Upper lobe of left lung (tissue), 6 donors: ENCODE measurements at regions not wholly inside any gene's neighbourhood (a gene's known extent, or its start where the extent isn't known, plus 50 kb on each side); places are given as distances from the start of the nearest gene placed in this dataset.

ENCODE experiments used
- ATAC-seq, 2 donors: fragments of 200-7000 bp; cut with Tn5 transposase; one replicate each; pipeline ENCODE4 v1.9.1; 2022; ENCODE audit warnings: mild to moderate bottlenecking in 2 of 2, moderate library complexity in 2 of 2; ENCODE audit not compliant: low FRiP score in 2 of 2
- DNase-seq, 2 donors: peaks; one replicate each; pipeline ENCODE4 v3.0.0-alpha.2; 2019 to 2020
- H3K27ac ChIP-seq, 4 donors: fragments of 200-600 bp; sonication (generic); one replicate each; pipeline ENCODE4 v1.5.1; 2016 to 2019
- H3K27me3 ChIP-seq, 4 donors: fragments of 200-600 bp; sonication (generic); one replicate each; pipeline ENCODE4 v1.5.1; 2017 to 2019
- H3K36me3 ChIP-seq, 4 donors: fragments of 200-600 bp; sonication (generic); one replicate each; pipeline ENCODE4 v1.5.1; 2016 to 2019
- H3K4me1 ChIP-seq, 4 donors: fragments of 200-600 bp; sonication (generic); one replicate each; pipeline ENCODE4 v1.5.1; 2018 to 2019
- H3K4me3 ChIP-seq, 4 donors: fragments of 200-600 bp; sonication (generic); one replicate each; pipeline ENCODE4 v1.5.1; 2017 to 2019; ENCODE audit warnings: mild to moderate bottlenecking in 2 of 4, moderate library complexity in 1 of 4
- H3K9me3 ChIP-seq, 4 donors: fragments of 200-600 bp; sonication (generic); one replicate each; pipeline ENCODE4 v1.5.1; 2018 to 2019
- CTCF ChIP-seq, 6 experiments: fragments of 450-650 bp in 4 of 6; fragments of 200-600 bp in 2 of 6; sonication (generic) in 2 of 6; IDR thresholded peaks; one replicate each; pipeline ENCODE4 v1.5.1; 2016 to 2019; ENCODE audit warnings: antibody characterized with exemption in 6 of 6
- EP300 ChIP-seq, 4 donors: sonication (generic); formaldehyde crosslinking; IDR thresholded peaks; one replicate each; pipeline ENCODE4 v1.5.1; 2017; ENCODE audit warnings: antibody characterized with exemption in 4 of 4, control low read depth in 2 of 4
- POLR2A ChIP-seq, 4 donors: fragments of 450-650 bp; IDR thresholded peaks; one replicate each; pipeline ENCODE4 v1.5.1; 2016 to 2017; ENCODE audit warnings: antibody characterized with exemption in 4 of 4, mild to moderate bottlenecking in 2 of 4
- POLR2AphosphoS5 ChIP-seq, 2 donors: sonication (generic); formaldehyde crosslinking; IDR thresholded peaks; one replicate each; pipeline ENCODE4 v1.5.1; 2017; ENCODE audit warnings: antibody characterized with exemption in 2 of 2
- WGBS, 2 donors: methylation state at CpG; one replicate each; pipeline ENCODE4 v1.1.5; 2017 to 2018; 5-methylcytosine and 5-hydroxymethylcytosine counted together
- donor health status: DM: no; HTN: no; CAD: no; lungs with moderate emphysema.
- donor health status: DM: no; HTN: yes; CAD: no; lungs with severe emphysema.

- WGBS, 2 donors, result 43 to 46% methylated on average over 2 of the region's 2 CpGs
- Histone ChIP-seq H3K27me3 (no peaks in the 10 kb centered on the region), H3K4me3 (no peak overlapping the region), H3K27ac (no peak overlapping the region), H3K9me3 (no peaks in the 10 kb centered on the region), H3K36me3 (no peaks in the 10 kb centered on the region), H3K4me1 (no peaks in the 10 kb centered on the region)
- DNase-seq (no peak), ATAC-seq (no peak)
- no peak for TF ChIP-seq POLR2A (IDR thresholded peaks at IDR 0.05)
- no peak for TF ChIP-seq CTCF (IDR thresholded peaks at IDR 0.05)
- TF ChIP-seq EP300 (IDR thresholded peaks at IDR 0.05), result no peak
- TF ChIP-seq POLR2AphosphoS5 (IDR thresholded peaks at IDR 0.05), result no peak
These were observed 1763.3 kb upstream of the MIR17HG start for GRCh38 chr13:89584058-89584620.

GRCh38 chr13:89602655-89603054 is 1744.8 kb upstream of the MIR17HG start:
- H3K4me3 ChIP-seq, result no peak overlapping the region
- H3K4me1 ChIP-seq, result no peaks in the 10 kb centered on the region
- no peaks in the 10 kb centered on the region for H3K27me3 ChIP-seq
- DNase-seq (no peak), ATAC-seq (no peak)
- no peaks in the 10 kb centered on the region for H3K36me3 ChIP-seq
- no peak overlapping the region for H3K27ac ChIP-seq
- TF ChIP-seq POLR2A (IDR thresholded peaks at IDR 0.05) (no peak), CTCF (IDR thresholded peaks at IDR 0.05) (no peak), POLR2AphosphoS5 (IDR thresholded peaks at IDR 0.05) (no peak), EP300 (IDR thresholded peaks at IDR 0.05) (no peak)
- peaks cover 0 to 4% (median 0%) of the 10 kb centered on the region in 4 donors for H3K9me3 ChIP-seq
- WGBS, 2 donors, result 92% methylated on average over 3 of the region's 3 CpGs

- DNase-seq (no peak), ATAC-seq (no peak)
- WGBS, 2 donors, result 87 to 90% methylated on average over 1 of the region's 1 CpG
- TF ChIP-seq POLR2AphosphoS5 (IDR thresholded peaks at IDR 0.05) (no peak), CTCF (IDR thresholded peaks at IDR 0.05) (no peak), EP300 (IDR thresholded peaks at IDR 0.05) (no peak), POLR2A (IDR thresholded peaks at IDR 0.05) (no peak)
- Histone ChIP-seq H3K27me3 (no peaks in the 10 kb centered on the region), H3K4me3 (no peak overlapping the region), H3K36me3 (no peaks in the 10 kb centered on the region), H3K27ac (no peak overlapping the region), H3K4me1 (no peaks in the 10 kb centered on the region), H3K9me3 (peaks cover 0 to 4% (median 0%) of the 10 kb centered on the region in 4 donors)
These were observed 1744.3 kb upstream of the MIR17HG start for GRCh38 chr13:89603187-89603586.

GRCh38 chr13:89609318-89609717 is 1738.2 kb upstream of the MIR17HG start:
- Histone ChIP-seq H3K36me3 (no peaks in the 10 kb centered on the region), H3K4me3 (no peak overlapping the region), H3K27ac (no peak overlapping the region), H3K9me3 (peaks cover 0 to 4% (median 0%) of the 10 kb centered on the region in 4 donors), H3K27me3 (no peaks in the 10 kb centered on the region), H3K4me1 (no peaks in the 10 kb centered on the region)
- no peak for DNase-seq
- no peak for TF ChIP-seq POLR2AphosphoS5 (IDR thresholded peaks at IDR 0.05)
- no peak for TF ChIP-seq EP300 (IDR thresholded peaks at IDR 0.05)
- ATAC-seq, result no peak
- 53 to 57% methylated on average over 1 of the region's 1 CpG for WGBS, 2 donors

GRCh38 chr13:89610331-89610730 is 1737.2 kb upstream of the MIR17HG start:
- 65 to 76% methylated on average over 2 of the region's 2 CpGs for WGBS, 2 donors
- ATAC-seq, result no peak

More at GRCh38 chr13:89610331-89610730, 1737.2 kb upstream of the MIR17HG start:
- Histone ChIP-seq H3K9me3 (peaks cover 0 to 4% (median 0%) of the 10 kb centered on the region in 4 donors), H3K36me3 (no peaks in the 10 kb centered on the region), H3K4me1 (no peaks in the 10 kb centered on the region), H3K27me3 (no peaks in the 10 kb centered on the region), H3K27ac (no peak overlapping the region), H3K4me3 (no peak overlapping the region)
- no peak for DNase-seq
- TF ChIP-seq CTCF (IDR thresholded peaks at IDR 0.05) (no peak), EP300 (IDR thresholded peaks at IDR 0.05) (no peak), POLR2AphosphoS5 (IDR thresholded peaks at IDR 0.05) (no peak), POLR2A (IDR thresholded peaks at IDR 0.05) (no peak)
